ENCODE measurements at regions not wholly inside any gene's neighbourhood (a gene's known extent, or its start where the extent isn't known, plus 50 kb on each side); places are given as distances from the start of the nearest gene placed in this dataset.

GRCh38 chr4:180465364-180465763 lies 1777.8 kb upstream of the TENM3 start:
- no peaks in the 10 kb centered on the region for H3K27me3 ChIP-seq (ENCODE audit: insufficient read depth, insufficient read length)
- TF ChIP-seq SUZ12 (IDR thresholded peaks at IDR 0.05; ENCODE audit: extremely low read depth, insufficient read depth, insufficient read length) (no peak), ZNF274 (IDR thresholded peaks at IDR 0.05; ENCODE audit: low read depth, low read length) (no peak), YY1 (IDR thresholded peaks at IDR 0.05; ENCODE audit: insufficient read depth, insufficient read length) (no peak)
- H3K9me3 ChIP-seq (ENCODE audit: insufficient read depth, low read length), result no peaks in the 10 kb centered on the region
- DNase-seq (ENCODE audit: low read depth, low spot score), result no peak
- H3K9ac ChIP-seq (ENCODE audit: insufficient read length, low read depth), result no peak overlapping the region
- no peak overlapping the region for H3K4me3 ChIP-seq (ENCODE audit: insufficient read length, low read depth)
- no peaks in the 10 kb centered on the region for H3K4me1 ChIP-seq (ENCODE audit: insufficient read depth, insufficient read length)
- H3K36me3 ChIP-seq (ENCODE audit: insufficient read depth, insufficient read length, low read length), result no peaks in the 10 kb centered on the region

DNA sequence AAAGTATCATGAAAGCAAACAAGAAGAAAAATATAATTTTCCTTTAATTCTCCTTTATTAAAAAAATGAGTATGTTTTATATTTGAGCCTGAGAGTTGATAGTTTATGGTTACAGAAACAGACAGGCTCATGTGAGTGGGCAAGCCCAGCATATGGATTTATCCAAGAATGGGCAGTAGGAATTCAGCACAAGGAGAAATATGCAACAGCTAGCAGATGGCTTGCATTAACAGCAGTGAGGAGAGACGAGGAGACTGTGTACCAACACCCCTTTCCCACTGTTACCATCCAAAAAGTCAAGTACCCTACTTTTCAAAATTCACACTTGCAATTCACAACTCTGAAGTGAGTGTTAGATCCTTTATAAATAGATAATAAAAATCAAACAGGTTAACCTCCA lies 1760.2 kb upstream of the TENM3 start:
- Histone ChIP-seq H3K36me3 (ENCODE audit: insufficient read depth, insufficient read length, low read length) (no peaks in the 10 kb centered on the region), H3K9ac (ENCODE audit: insufficient read length, low read depth) (no peak overlapping the region), H3K9me3 (ENCODE audit: insufficient read depth, low read length) (no peaks in the 10 kb centered on the region), H3K4me3 (ENCODE audit: insufficient read length, low read depth) (no peak overlapping the region), H3K4me1 (ENCODE audit: insufficient read depth, insufficient read length) (no peaks in the 10 kb centered on the region), H3K27me3 (ENCODE audit: insufficient read depth, insufficient read length) (no peaks in the 10 kb centered on the region)
- TF ChIP-seq ZNF274 (IDR thresholded peaks at IDR 0.05; ENCODE audit: low read depth, low read length) (no peak), SUZ12 (IDR thresholded peaks at IDR 0.05; ENCODE audit: extremely low read depth, insufficient read depth, insufficient read length) (no peak), YY1 (IDR thresholded peaks at IDR 0.05; ENCODE audit: insufficient read depth, insufficient read length) (no peak)
- DNase-seq (ENCODE audit: low read depth, low spot score), result no peak

DNA sequence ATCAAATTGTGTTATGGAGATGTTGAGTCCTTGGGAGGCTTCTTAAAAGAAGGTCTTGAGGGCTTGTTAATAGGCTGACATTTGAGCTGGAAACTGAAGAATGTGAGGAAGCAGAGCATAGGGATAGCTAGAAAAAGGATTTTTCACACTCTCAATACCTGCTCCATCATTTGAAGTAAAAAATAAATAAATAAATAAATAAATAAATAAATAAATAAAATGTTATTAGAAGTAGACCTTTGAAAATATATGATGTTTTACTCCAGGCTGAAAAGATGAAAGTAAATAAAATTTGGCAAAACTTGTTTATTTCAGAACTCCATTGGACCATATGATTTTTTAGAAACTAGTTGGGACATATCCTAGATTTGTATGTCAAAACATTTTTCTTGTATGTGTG lies 1757.8 kb upstream of the TENM3 start:
- no peak for DNase-seq (ENCODE audit: low read depth, low spot score)
- Histone ChIP-seq H3K4me3 (ENCODE audit: insufficient read length, low read depth) (no peak overlapping the region), H3K27me3 (ENCODE audit: insufficient read depth, insufficient read length) (no peaks in the 10 kb centered on the region), H3K9me3 (ENCODE audit: insufficient read depth, low read length) (no peaks in the 10 kb centered on the region), H3K4me1 (ENCODE audit: insufficient read depth, insufficient read length) (no peaks in the 10 kb centered on the region), H3K36me3 (ENCODE audit: insufficient read depth, insufficient read length, low read length) (no peaks in the 10 kb centered on the region), H3K9ac (ENCODE audit: insufficient read length, low read depth) (no peak overlapping the region)
- TF ChIP-seq SUZ12 (IDR thresholded peaks at IDR 0.05; ENCODE audit: extremely low read depth, insufficient read depth, insufficient read length) (no peak), ZNF274 (IDR thresholded peaks at IDR 0.05; ENCODE audit: low read depth, low read length) (no peak)

DNA sequence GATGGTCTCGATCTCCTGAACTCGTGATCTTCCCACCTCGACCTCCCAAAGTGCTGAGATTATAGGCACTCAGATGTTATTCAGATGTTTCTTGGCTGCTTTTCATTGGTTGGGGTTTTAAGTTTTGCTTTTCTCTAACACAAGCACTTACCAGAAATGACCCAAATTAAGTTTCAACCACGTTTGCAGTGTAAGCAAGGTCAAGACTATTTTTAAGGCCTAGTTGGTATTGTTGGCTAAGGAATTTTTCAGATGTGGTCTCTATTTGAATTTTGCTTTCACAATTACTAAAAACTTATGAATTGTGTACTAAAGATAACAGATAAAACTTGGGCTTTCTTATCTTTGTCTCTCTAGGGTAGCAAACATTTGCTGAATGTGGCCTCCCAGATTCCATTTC lies 1756.9 kb upstream of the TENM3 start:
- TF ChIP-seq YY1 (IDR thresholded peaks at IDR 0.05; ENCODE audit: insufficient read depth, insufficient read length) (no peak), ZNF274 (IDR thresholded peaks at IDR 0.05; ENCODE audit: low read depth, low read length) (no peak), SUZ12 (IDR thresholded peaks at IDR 0.05; ENCODE audit: extremely low read depth, insufficient read depth, insufficient read length) (no peak)
- DNase-seq (ENCODE audit: low read depth, low spot score), result no peak
- Histone ChIP-seq H3K27me3 (ENCODE audit: insufficient read depth, insufficient read length) (no peaks in the 10 kb centered on the region), H3K9me3 (ENCODE audit: insufficient read depth, low read length) (no peaks in the 10 kb centered on the region), H3K36me3 (ENCODE audit: insufficient read depth, insufficient read length, low read length) (no peaks in the 10 kb centered on the region), H3K9ac (ENCODE audit: insufficient read length, low read depth) (no peak overlapping the region), H3K4me1 (ENCODE audit: insufficient read depth, insufficient read length) (no peaks in the 10 kb centered on the region), H3K4me3 (ENCODE audit: insufficient read length, low read depth) (no peak overlapping the region)

DNA sequence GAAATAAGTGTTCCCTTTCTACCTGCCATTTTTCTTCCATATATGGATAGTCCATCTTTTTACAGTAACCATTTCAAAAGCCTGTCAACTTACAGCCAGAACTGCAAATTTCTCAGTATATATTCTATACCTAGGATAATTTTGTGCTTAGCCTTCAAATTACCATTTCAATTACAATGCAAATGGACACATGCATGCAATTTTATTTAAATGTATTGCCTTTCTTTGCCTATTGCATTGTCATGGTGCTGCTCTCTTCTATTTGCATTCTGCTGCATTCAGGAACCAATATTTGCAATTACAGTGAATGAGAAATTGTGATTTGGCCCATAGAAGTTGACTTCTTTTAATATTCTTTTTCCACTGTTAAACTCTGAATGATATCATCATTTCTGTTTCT lies 1753.4 kb upstream of the TENM3 start:
- Histone ChIP-seq H3K4me3 (ENCODE audit: insufficient read length, low read depth) (no peak overlapping the region), H3K4me1 (ENCODE audit: insufficient read depth, insufficient read length) (no peaks in the 10 kb centered on the region), H3K9me3 (ENCODE audit: insufficient read depth, low read length) (no peaks in the 10 kb centered on the region), H3K27me3 (ENCODE audit: insufficient read depth, insufficient read length) (no peaks in the 10 kb centered on the region), H3K9ac (ENCODE audit: insufficient read length, low read depth) (no peak overlapping the region), H3K36me3 (ENCODE audit: insufficient read depth, insufficient read length, low read length) (no peaks in the 10 kb centered on the region)
- DNase-seq (ENCODE audit: low read depth, low spot score), result no peak
- no peak for TF ChIP-seq SUZ12 (IDR thresholded peaks at IDR 0.05; ENCODE audit: extremely low read depth, insufficient read depth, insufficient read length)
- TF ChIP-seq YY1 (IDR thresholded peaks at IDR 0.05; ENCODE audit: insufficient read depth, insufficient read length), result no peak
- no peak for TF ChIP-seq ZNF274 (IDR thresholded peaks at IDR 0.05; ENCODE audit: low read depth, low read length)

DNA sequence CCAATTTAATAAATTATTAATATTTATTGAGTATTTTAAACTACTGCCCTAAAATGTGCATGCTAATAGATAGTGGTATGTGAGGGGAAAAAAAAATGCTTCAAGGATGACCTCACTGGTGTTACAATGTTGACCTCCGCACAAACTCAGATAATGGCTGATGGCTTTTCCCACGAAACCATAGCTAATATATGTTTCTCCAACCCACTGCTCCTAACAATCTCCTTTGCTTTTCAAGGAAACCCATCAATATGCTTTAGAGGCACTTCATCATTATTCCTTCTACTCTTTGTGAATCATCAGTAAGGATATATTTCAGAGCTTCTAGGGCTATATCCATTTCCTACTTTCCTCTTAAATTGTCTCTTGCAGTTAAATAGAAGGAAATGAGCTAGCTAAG lies 1752.0 kb upstream of the TENM3 start:
- no peak for DNase-seq (ENCODE audit: low read depth, low spot score)
- Histone ChIP-seq H3K4me3 (ENCODE audit: insufficient read length, low read depth) (no peak overlapping the region), H3K4me1 (ENCODE audit: insufficient read depth, insufficient read length) (no peaks in the 10 kb centered on the region), H3K36me3 (ENCODE audit: insufficient read depth, insufficient read length, low read length) (no peaks in the 10 kb centered on the region), H3K9ac (ENCODE audit: insufficient read length, low read depth) (no peak overlapping the region), H3K9me3 (ENCODE audit: insufficient read depth, low read length) (no peaks in the 10 kb centered on the region), H3K27me3 (ENCODE audit: insufficient read depth, insufficient read length) (no peaks in the 10 kb centered on the region)
- TF ChIP-seq YY1 (IDR thresholded peaks at IDR 0.05; ENCODE audit: insufficient read depth, insufficient read length) (no peak), ZNF274 (IDR thresholded peaks at IDR 0.05; ENCODE audit: low read depth, low read length) (no peak), SUZ12 (IDR thresholded peaks at IDR 0.05; ENCODE audit: extremely low read depth, insufficient read depth, insufficient read length) (no peak)

- DNase-seq (ENCODE audit: low read depth, low spot score), result no peak
- H3K27me3 ChIP-seq (ENCODE audit: insufficient read depth, insufficient read length), result no peaks in the 10 kb centered on the region
- no peak overlapping the region for H3K4me3 ChIP-seq (ENCODE audit: insufficient read length, low read depth)
- TF ChIP-seq YY1 (IDR thresholded peaks at IDR 0.05; ENCODE audit: insufficient read depth, insufficient read length) (no peak), ZNF274 (IDR thresholded peaks at IDR 0.05; ENCODE audit: low read depth, low read length) (no peak), SUZ12 (IDR thresholded peaks at IDR 0.05; ENCODE audit: extremely low read depth, insufficient read depth, insufficient read length) (no peak)
- no peak overlapping the region for H3K9ac ChIP-seq (ENCODE audit: insufficient read length, low read depth)
- H3K36me3 ChIP-seq (ENCODE audit: insufficient read depth, insufficient read length, low read length), result no peaks in the 10 kb centered on the region
- no peaks in the 10 kb centered on the region for H3K4me1 ChIP-seq (ENCODE audit: insufficient read depth, insufficient read length)
- no peaks in the 10 kb centered on the region for H3K9me3 ChIP-seq (ENCODE audit: insufficient read depth, low read length)
Observed at GRCh38 chr4:180493299-180493698, 1749.9 kb upstream of the TENM3 start.

DNA sequence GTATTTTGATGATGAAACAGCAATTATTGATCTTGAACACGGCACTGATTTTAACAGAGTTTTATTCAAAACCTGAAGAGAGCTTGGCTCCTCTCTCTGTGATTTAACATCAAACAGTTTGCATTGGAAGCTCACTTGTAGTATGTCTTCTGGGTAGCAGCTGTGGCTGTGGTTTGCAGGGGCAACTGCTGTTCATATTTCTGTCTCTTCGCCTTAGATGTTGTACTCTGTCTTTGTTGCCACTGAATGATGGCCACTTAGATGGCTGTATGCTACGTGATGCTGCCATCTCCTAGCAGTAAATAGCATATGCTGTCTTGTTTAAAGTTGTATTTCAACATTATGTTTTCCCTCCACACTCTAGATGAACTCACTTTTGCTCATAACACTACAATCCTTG lies 1743.0 kb upstream of the TENM3 start:
- DNase-seq (ENCODE audit: low read depth, low spot score), result no peak
- Histone ChIP-seq H3K27me3 (ENCODE audit: insufficient read depth, insufficient read length) (no peaks in the 10 kb centered on the region), H3K36me3 (ENCODE audit: insufficient read depth, insufficient read length, low read length) (no peaks in the 10 kb centered on the region), H3K4me1 (ENCODE audit: insufficient read depth, insufficient read length) (no peaks in the 10 kb centered on the region), H3K9ac (ENCODE audit: insufficient read length, low read depth) (no peak overlapping the region), H3K4me3 (ENCODE audit: insufficient read length, low read depth) (no peak overlapping the region), H3K9me3 (ENCODE audit: insufficient read depth, low read length) (no peaks in the 10 kb centered on the region)
- TF ChIP-seq ZNF274 (IDR thresholded peaks at IDR 0.05; ENCODE audit: low read depth, low read length) (no peak), YY1 (IDR thresholded peaks at IDR 0.05; ENCODE audit: insufficient read depth, insufficient read length) (no peak), SUZ12 (IDR thresholded peaks at IDR 0.05; ENCODE audit: extremely low read depth, insufficient read depth, insufficient read length) (no peak)

Measured in NT2/D1 (cell line).